A549 (cell line): ENCODE measurements at regions not wholly inside any gene's neighbourhood (a gene's known extent, or its start where the extent isn't known, plus 50 kb on each side); places are given as distances from the start of the nearest gene placed in this dataset.

Source experiments
- ATAC-seq, 2 experiments: fragments of 200-7000 bp in 1 of 2; fragments of >200 bp in 1 of 2; cut with Nextera tagmentation in 1 of 2; cut with Tn5 transposase in 1 of 2; 3 replicates each; pipeline versions ENCODE4 v1.8.0 to v1.9.1; 2018 to 2020; ENCODE audit warnings: mild to moderate bottlenecking in 1 of 2, moderate library complexity in 1 of 2
- CTCF ChIA-PET: fragments of 300-600 bp; sonication (Branson Sonifier 250); formaldehyde crosslinking; extraction: SDS; loops from one replicate; lab custom pipeline; 2021; ENCODE audit warnings: antibody characterized with exemption, inconsistent platforms; lab: Yijun Ruan, JAX
- POLR2A ChIA-PET: fragments of 350-600 bp; formaldehyde crosslinking; extraction: SDS; loops from one replicate; lab custom pipeline; 2021; ENCODE audit warnings: antibody characterized with exemption, inconsistent platforms; lab: Yijun Ruan, JAX
- DNase-seq, 2 experiments: peaks; one replicate each; pipeline versions ENCODE4 v3.0.0 to v3.0.0-alpha.2; 2011 to 2016; ENCODE audit warnings: low read depth in 1 of 2, low spot score in 1 of 2
- FAIRE-seq: peaks from 2 replicates; lab custom pipeline; 2011; peaks lifted over from hg19 to GRCh38; lab: Jason Lieb, UNC
- H3K27ac ChIP-seq, 2 experiments: fragments of >200 bp; sonication (Bioruptor Twin); formaldehyde crosslinking; 3 replicates each; pipeline ENCODE4 v1.5.1; 2016 to 2017
- H3K4me1 ChIP-seq: fragments of >200 bp; sonication (Bioruptor Twin); formaldehyde crosslinking; 3 replicates; pipeline ENCODE4 v1.6.1; 2016
- H3K4me2 ChIP-seq: fragments of >200 bp; sonication (Bioruptor Twin); formaldehyde crosslinking; 3 replicates; pipeline ENCODE4 v1.6.1; 2016
- H3K4me3 ChIP-seq: fragments of >200 bp; sonication (Bioruptor Twin); formaldehyde crosslinking; 3 replicates; pipeline ENCODE4 v1.5.1; 2016
- H3K9me3 ChIP-seq: fragments of >200 bp; sonication (Bioruptor Twin); formaldehyde crosslinking; 3 replicates; pipeline ENCODE4 v1.6.1; 2016
- BCL3 ChIP-seq: fragments of >200 bp; sonication (Bioruptor Twin); formaldehyde crosslinking; IDR thresholded peaks from 3 replicates; pipeline ENCODE4 v1.6.1; 2016
- BHLHE40 ChIP-seq: IDR thresholded peaks from 2 replicates; pipeline ENCODE4 v1.6.1; 2012; ENCODE audit warnings: low read depth, low read length, inconsistent platforms
- CBX2 ChIP-seq: fragments of 200-600 bp; sonication (generic); IDR thresholded peaks from 2 replicates; pipeline ENCODE4 v1.6.1; 2016; ENCODE audit warnings: low read depth, mild to moderate bottlenecking, borderline replicate concordance
- CBX8 ChIP-seq: fragments of 200-600 bp; sonication (generic); IDR thresholded peaks from 2 replicates; pipeline ENCODE4 v1.6.1; 2016
- CTCF ChIP-seq: fragments of >200 bp; sonication (Bioruptor Twin); formaldehyde crosslinking; IDR thresholded peaks from 3 replicates; pipeline ENCODE4 v1.5.1; 2016
- E2F6 ChIP-seq: IDR thresholded peaks from 2 replicates; pipeline ENCODE4 v1.6.1; 2012; ENCODE audit warnings: low read depth, borderline replicate concordance
- EHF ChIP-seq: fragments of 250-450 bp; sonication (Bioruptor Pico); IDR thresholded peaks from 2 replicates; pipeline ENCODE4 v1.5.0; 2020; ENCODE audit warnings: mild to moderate bottlenecking
- EP300 ChIP-seq, 2 experiments: fragments of >200 bp; sonication (Bioruptor Twin); formaldehyde crosslinking; IDR thresholded peaks; 2 replicates in 1 of 2; 3 replicates in 1 of 2; pipeline ENCODE4 v1.6.1; 2016 to 2017
- FOSB ChIP-seq: fragments of 250-450 bp; sonication (Bioruptor Pico); IDR thresholded peaks from 2 replicates; pipeline ENCODE4 v1.5.0; 2020; ENCODE audit warnings: mild to moderate bottlenecking, moderate library complexity
- FOXS1 ChIP-seq: fragments of 250-450 bp; sonication (Bioruptor Pico); IDR thresholded peaks from 2 replicates; pipeline ENCODE4 v1.5.0; 2020; ENCODE audit warnings: mild to moderate bottlenecking, moderate library complexity
- HOXB5 ChIP-seq: fragments of 250-450 bp; sonication (Bioruptor Pico); IDR thresholded peaks from 2 replicates; pipeline ENCODE4 v1.5.0; 2020; ENCODE audit warnings: mild to moderate bottlenecking, moderate library complexity
- MAFK ChIP-seq: fragments of 450-650 bp; IDR thresholded peaks from 2 replicates; pipeline ENCODE4 v1.6.1; 2014; ENCODE audit not compliant: partially characterized antibody
- MAZ ChIP-seq: fragments of 150-350 bp; IDR thresholded peaks from 2 replicates; pipeline ENCODE4 v1.6.1; 2014; ENCODE audit warnings: antibody characterized with exemption, low read depth, low read length, borderline replicate concordance
- MYC ChIP-seq: IDR thresholded peaks from 2 replicates; pipeline ENCODE4 v1.6.1; 2012; ENCODE audit warnings: mild to moderate bottlenecking, inconsistent platforms, low read length, improper control_type of control experiment, borderline replicate concordance
- NPAS2 ChIP-seq: fragments of 250-450 bp; sonication (Bioruptor Pico); IDR thresholded peaks from 2 replicates; pipeline ENCODE4 v1.8.0; 2022; ENCODE audit warnings: mild to moderate bottlenecking, moderate library complexity, borderline replicate concordance
- RARB ChIP-seq: fragments of 250-450 bp; sonication (Bioruptor Pico); IDR thresholded peaks from 2 replicates; pipeline ENCODE4 v1.8.0; 2021; ENCODE audit warnings: mild to moderate bottlenecking, moderate library complexity
- SREBF2 ChIP-seq: fragments of 450-650 bp; IDR thresholded peaks from 2 replicates; pipeline ENCODE4 v1.6.1; 2014; ENCODE audit warnings: mild to moderate bottlenecking, moderate library complexity
- USF2 ChIP-seq: fragments of 450-650 bp; IDR thresholded peaks from 2 replicates; pipeline ENCODE4 v1.6.1; 2014; ENCODE audit warnings: antibody characterized with exemption
- ZFP36 ChIP-seq: fragments of 450-650 bp; IDR thresholded peaks from 2 replicates; pipeline ENCODE4 v1.6.1; 2014; ENCODE audit warnings: borderline replicate concordance; ENCODE audit not compliant: partially characterized antibody
- ZNF302 ChIP-seq: fragments of 250-450 bp; sonication (Bioruptor Pico); IDR thresholded peaks from 2 replicates; pipeline ENCODE4 v1.9.0; 2021; ENCODE audit warnings: inconsistent platforms, mild to moderate bottlenecking, moderate library complexity
- WGBS: methylation state at CpG from one replicate; pipeline ENCODE4 v1.1.6; 2017; ENCODE audit errors: missing lambda C conversion rate; 5-methylcytosine and 5-hydroxymethylcytosine counted together

GRCh38 chr22:49637255-49637760 lies 190.4 kb downstream of the BRD1 start:
- no peak for FAIRE-seq
- no peak for TF ChIP-seq MAZ
- no peak for TF ChIP-seq CBX8
- no peak for TF ChIP-seq MAFK
- no peak for TF ChIP-seq BCL3
- TF ChIP-seq FOSB (CRISPR knock-in tag) = no peak
- TF ChIP-seq ZFP36 = no peak
- TF ChIP-seq FOXS1 (CRISPR knock-in tag) = no peak
- TF ChIP-seq HOXB5 = no peak
- CTCF ChIA-PET = interaction anchor here (0.7 kb wide), 1 partner anchor 203 kb away, joined by 3 read pairs; no protein-coding TSS in a partner anchor

GRCh38 chr22:49636649-49637048 lies 191.0 kb downstream of the BRD1 start:
- ChIA-PET POLR2A (no interaction called here), CTCF (no interaction called here)
- H3K4me2 ChIP-seq = no peak overlapping the region
- no peak overlapping the region for H3K4me3 ChIP-seq
- DNase-seq (no peak), ATAC-seq (no peak), FAIRE-seq (no peak)
- TF ChIP-seq CBX8 (no peak), SREBF2 (no peak), NPAS2 (CRISPR knock-in tag) (no peak), CTCF (no peak), RARB (no peak), ZFP36 (no peak), EHF (CRISPR knock-in tag) (no peak), MAZ (no peak)
- H3K4me1 ChIP-seq = no peaks in the 10 kb centered on the region
- H3K27ac ChIP-seq = no peak overlapping the region
- 42% methylated on average over 4 of the region's 17 CpGs for WGBS
- no peaks in the 10 kb centered on the region for H3K9me3 ChIP-seq

More at GRCh38 chr22:49637255-49637760, 190.4 kb downstream of the BRD1 start:
- Histone ChIP-seq H3K4me2 (no peak overlapping the region), H3K4me3 (no peak overlapping the region), H3K9me3 (no peaks in the 10 kb centered on the region), H3K4me1 (no peaks in the 10 kb centered on the region), H3K27ac (no peak overlapping the region)
- ATAC-seq (no peak), DNase-seq (no peak)
- POLR2A ChIA-PET = no interaction called here
- WGBS = 80% methylated on average over 16 of the region's 28 CpGs

- FAIRE-seq = no peak
- no peaks in the 10 kb centered on the region for H3K9me3 ChIP-seq
- no peaks in the 10 kb centered on the region for H3K4me1 ChIP-seq
- WGBS = 0% methylated on average over 2 of the region's 10 CpGs
- DNase-seq = no peak
- ATAC-seq = no peak
- no peak for TF ChIP-seq MAZ
- TF ChIP-seq EP300 (IDR thresholded peaks at IDR 0.05) = no peak
- TF ChIP-seq EHF (CRISPR knock-in tag) = no peak
- no peak for TF ChIP-seq CBX2
- TF ChIP-seq BHLHE40 = no peak
- TF ChIP-seq RARB = no peak
- TF ChIP-seq MYC = no peak
- TF ChIP-seq USF2 = no peak
- TF ChIP-seq ZNF302 = no peak
- TF ChIP-seq E2F6 = no peak
- H3K27ac ChIP-seq = no peak overlapping the region
- ChIA-PET CTCF (no interaction called here), POLR2A (no interaction called here)
- no peak overlapping the region for H3K4me2 ChIP-seq
- H3K4me3 ChIP-seq = no peak overlapping the region
These were observed 191.5 kb downstream of the BRD1 start for GRCh38 chr22:49636214-49636613.
